ENCODE measurements at regions not wholly inside any gene's neighbourhood (a gene's known extent, or its start where the extent isn't known, plus 50 kb on each side); places are given as distances from the start of the nearest gene placed in this dataset.

DNA sequence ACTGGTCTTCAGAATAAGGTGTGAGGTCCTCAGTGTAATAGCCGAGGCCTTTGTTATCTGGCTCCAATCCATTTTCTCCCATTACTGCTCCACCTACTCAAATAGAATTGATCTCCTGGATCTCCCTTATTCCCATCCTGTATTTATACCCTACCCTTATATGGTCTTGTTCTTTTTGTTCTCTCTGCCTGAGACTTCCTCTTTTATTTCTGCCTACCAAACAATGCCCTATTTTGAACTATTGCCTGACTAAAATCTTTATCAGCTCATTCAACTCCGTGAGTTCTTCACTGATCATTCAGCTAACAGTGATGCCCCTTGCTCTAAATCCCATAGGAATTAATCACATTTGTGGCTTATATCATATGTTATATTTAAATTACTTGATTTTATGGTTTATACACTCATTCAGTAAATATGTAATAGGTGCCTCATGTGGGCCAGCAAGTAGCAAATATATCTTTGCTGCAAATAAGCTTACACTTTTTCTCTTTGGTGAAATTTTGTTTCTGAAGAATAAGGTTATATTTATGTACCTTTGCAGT, 417.5 kb upstream of the MEF2C start:
- no peak for DNase-seq (ENCODE audit: low spot score)

DNA sequence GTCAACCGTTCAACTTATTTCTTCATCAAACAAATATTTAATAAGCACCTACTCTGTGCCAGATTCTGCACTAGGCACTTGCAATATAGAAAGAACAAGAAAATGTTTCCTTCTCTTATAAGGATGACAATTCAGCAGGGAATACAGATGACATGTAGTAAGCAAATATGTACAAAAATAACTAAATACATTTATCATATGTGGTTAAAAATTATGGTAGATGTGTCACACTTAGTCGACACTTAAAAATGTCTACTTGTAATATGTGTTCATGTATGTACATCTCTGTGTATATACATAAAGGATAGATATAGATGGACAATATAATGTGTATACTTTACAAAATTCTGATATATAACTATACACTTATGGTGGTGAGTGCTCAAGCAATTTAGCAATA, 417.0 kb upstream of the MEF2C start:
- no peak for DNase-seq (ENCODE audit: low spot score)

DNA sequence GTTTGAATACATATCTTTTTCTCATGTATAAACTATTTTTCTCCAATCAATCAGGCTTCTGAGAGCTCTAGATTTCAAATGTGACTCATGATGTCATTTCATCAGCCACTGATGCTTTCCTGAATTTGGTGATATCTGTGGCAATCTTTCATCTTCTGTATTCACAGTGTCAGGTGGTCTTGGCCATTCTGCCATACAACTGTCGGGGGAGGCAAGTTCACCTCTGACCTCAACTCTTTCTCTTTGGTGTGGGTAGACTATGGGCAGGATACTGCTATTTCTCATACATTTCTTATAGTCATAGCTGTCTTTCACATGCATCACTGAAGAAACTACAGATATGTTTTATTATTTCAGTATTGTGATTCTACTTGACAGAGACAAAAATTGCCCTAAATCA, 414.1 kb upstream of the MEF2C start:
- no peak for DNase-seq (ENCODE audit: low spot score)

GRCh38 chr5:89293810-89294209, 410.8 kb upstream of the MEF2C start:
- DNase-seq (ENCODE audit: low spot score), result no peak

DNA sequence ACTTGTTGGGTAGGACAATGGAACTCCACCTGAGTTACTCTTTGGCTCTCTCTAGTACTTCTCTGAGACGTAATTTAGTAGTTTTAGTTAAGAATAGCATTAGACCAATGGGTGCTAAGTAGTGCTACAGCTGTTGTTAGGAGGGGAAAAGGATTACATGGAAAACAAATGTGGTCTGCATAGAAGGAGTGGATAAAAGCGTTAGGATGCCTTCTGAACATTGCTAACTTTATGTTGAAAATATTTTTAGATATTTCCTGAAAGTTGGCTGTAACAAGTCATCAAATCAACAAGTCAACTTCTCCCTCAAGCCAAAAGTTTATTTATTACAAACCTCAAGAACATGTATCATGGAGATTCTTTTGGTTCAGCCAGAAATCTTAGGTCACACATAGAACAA, 409.5 kb upstream of the MEF2C start:
- DNase-seq (ENCODE audit: low spot score), result no peak

DNA sequence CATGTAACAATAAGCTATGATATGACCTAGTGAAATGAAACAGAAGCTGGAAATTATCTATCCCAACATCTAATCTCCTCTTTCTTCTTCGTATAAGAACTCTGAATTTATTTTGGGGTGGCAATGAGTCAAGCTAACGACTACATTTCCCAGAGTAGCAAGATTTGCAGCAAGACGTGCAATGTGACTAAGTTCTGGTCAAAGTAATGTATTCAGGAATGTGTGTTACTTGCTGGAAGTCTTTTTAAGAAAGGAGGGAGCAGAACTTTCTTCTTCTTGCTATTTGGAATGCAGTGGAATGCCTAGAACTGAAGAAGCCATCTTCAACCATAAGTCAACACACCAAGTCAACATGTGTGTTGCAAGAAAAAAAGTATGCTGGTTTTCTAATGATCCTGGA, 406.6 kb upstream of the MEF2C start:
- DNase-seq (ENCODE audit: low spot score), result no peak

DNA sequence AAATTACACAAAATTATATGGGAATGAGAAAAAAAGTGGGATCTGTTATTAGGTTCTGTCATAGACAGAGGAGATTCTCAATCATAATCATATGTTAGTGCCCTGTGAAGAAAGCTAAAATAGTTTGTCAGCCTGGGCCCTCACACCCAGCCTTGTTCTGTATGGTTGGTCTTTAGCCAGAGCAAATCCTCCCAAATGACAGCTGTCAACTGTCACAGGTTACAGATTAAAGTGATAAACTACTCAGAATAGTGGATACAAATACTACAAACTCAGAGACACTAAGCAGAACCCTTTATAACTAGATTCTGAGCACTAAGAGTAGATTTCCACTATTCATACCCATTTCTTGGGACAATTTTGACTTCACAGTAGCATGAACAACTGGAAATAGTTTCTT, 405.0 kb upstream of the MEF2C start:
- DNase-seq (ENCODE audit: low spot score), result no peak

DNA sequence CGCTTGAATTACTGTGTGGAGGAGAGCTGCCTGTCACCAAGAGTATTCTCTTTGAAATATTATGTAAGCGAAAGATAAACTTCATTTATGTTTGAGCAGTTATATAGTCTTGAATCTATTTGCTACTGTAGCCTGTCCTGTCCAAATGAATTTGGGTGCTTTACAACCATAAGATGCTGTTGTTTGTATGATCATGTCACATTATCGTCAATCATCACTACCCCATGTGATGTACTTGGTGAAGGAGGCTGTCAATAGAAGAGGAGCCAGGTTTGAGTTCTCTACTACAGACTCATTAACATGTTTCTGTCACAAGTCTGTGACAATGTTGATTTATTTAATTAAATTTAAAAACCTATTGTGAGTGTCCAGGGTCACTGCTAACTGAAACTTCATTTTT, 403.3 kb upstream of the MEF2C start:
- no peak for DNase-seq (ENCODE audit: low spot score)

DNA sequence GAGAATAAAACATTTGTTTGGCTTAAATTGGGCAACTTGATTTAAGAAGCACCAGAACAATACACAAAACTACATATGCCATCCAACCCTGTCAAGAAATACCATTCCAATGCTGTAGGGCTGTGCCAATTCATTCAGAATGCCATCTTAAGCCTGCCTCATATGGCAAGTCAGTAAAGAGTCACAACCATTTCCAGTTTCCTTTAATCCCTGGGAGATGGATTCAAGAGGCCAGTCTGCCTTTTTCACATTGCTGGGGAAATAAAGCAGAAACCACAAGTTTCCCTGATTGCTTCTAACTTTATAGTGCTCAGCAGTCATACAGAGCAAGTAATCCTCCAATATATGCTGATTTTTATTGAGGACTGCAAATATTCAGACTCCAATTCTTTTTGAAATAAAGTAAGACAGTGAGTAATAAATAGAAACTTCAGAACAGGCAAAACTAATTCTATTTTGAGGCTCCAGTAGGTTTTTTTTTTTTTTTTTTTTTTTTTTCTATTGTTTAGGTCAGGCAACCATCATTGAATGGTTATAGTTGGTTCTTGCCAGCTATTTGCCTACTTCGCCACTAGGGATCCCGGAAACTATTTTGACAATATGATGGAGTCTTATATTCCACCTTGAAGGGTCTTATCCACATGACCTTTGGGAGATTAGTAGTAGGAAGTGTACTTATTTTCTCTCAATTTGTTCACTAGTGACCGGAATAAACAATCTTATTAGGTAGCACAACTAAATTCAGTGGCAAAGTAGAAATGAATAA, 400.9 kb upstream of the MEF2C start:
- no peak for DNase-seq (ENCODE audit: low spot score)

DNA sequence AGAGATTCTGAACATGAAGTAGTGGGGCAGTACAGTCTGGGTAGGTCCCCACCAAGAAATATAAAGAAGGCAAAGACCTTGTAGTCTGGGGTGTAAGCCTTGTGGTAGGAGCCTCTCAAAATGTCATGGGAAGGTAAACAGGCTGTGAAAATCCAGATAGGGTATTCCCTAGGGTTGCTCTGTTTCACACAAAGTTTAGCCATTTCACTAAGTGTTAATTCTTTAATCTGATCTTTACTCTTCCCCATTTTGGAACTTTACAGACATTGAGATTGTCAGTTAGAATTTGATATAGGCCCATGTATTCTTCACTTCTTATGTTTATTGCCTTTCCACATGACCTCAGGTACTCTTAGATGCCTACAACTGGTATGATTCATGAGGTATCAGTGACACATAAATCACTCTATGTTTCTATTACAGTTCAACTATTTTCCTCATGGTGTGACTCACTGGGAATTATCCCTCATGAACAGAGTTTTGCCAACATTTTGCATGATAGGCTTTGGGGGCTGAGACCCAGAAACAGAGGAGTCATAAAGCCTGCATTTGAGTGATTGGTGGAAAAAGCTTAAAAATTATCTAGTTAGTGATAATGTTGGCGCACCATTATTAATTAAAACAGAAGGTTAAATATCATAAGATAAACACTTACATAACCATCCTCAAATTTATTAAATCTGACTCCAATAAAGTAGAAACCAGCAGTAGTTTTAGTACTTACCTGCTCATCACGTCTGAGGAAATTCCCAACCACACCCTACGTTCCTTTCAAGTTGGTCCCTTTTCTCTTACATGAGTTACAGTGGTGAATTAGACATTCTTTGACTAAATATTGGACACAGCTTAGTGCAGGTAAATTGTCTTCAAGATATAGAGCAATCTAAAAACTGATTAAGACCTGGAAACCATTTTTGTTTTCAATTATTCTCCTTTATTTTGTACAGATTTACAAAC, 399.8 kb upstream of the MEF2C start:
- DNase-seq (ENCODE audit: low spot score), result no peak

DNA sequence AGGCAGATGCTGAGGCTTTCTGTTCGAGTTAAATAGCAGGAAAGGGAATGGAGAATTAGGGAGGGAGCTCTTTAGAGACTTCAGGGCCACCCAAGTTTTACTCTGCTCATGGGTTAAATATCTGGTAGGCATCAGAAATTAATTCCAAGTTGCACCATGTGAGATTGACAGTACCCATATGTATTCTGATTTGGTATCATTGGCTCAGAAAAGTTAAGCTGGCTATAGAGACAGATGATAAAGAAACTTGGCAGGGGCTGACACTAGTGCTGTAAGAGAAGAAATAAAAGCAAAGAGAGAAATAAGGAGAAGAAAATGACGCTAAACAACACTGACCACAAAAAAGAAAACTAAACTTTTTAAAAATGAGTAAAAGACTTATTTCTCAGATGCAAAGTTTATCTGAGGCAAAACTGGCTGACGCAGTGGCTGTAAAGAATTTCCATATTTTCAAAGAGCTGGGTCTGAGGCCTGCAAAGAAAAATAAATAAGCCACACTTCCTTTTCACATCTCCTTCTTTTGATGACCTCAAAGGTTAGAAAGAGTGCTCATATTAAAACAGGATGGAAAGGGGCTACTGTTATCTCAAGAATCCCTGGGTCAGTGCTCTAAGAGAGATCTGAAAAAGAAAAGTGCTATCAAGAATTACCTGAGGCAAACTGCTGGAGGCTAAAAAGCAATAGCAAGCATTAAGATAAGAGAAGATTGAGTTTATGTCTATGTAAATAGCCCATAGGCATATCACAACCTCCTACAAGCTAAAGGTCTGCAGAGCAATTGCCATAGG, 399.0 kb upstream of the MEF2C start:
- no peak for DNase-seq (ENCODE audit: low spot score)

DNA sequence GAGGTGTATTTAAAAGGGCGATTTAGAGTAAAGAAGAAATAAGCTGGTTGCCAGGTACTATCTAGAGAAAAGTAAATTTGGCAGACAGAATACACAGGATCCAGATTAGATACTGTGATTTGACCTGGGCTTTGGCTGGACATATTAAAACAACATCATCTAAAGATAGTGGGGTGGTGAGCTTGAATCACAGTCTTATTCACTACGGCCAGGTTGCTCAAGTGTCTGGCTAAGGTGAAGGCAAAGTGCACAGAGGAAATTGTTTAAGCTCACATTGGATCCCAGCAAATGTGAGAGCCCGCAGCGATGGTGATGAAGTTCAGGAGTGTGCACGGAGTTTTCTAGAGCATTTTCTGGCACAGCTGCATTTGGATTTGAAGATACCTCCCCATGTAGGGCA, 398.2 kb upstream of the MEF2C start:
- DNase-seq (ENCODE audit: low spot score), result no peak

- peak; percentile 17 for DNase-seq (ENCODE audit: low spot score)
Observed at GRCh38 chr5:89280103-89281037, 397.4 kb upstream of the MEF2C start.

- no peak for DNase-seq (ENCODE audit: low spot score)
Observed at GRCh38 chr5:89279391-89280036, 396.5 kb upstream of the MEF2C start.

DNA sequence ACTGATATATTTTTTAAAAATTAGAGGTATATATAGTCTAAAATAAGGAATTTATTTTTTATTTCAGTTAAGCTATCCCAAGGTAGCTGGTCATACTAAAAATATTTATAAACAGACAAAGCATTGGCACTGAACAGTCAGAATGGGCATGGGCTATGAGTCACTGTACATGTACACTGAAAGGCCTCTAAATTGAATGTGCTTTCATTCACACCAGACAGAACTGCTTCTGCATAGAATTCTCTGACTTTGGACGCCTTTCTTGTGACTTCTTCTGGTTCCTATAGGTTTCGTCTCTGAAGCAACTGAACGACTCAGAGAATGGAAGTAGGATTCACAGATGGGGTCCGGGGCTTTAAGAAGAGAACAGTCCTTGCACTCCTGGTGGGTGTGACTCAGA, 394.8 kb upstream of the MEF2C start:
- no peak for DNase-seq (ENCODE audit: low spot score)

- no peak for DNase-seq (ENCODE audit: low spot score)
Observed at GRCh38 chr5:89276566-89277305, 393.8 kb upstream of the MEF2C start.

GRCh38 chr5:89275066-89275855, 392.3 kb upstream of the MEF2C start:
- DNase-seq (ENCODE audit: low spot score), result no peak

DNA sequence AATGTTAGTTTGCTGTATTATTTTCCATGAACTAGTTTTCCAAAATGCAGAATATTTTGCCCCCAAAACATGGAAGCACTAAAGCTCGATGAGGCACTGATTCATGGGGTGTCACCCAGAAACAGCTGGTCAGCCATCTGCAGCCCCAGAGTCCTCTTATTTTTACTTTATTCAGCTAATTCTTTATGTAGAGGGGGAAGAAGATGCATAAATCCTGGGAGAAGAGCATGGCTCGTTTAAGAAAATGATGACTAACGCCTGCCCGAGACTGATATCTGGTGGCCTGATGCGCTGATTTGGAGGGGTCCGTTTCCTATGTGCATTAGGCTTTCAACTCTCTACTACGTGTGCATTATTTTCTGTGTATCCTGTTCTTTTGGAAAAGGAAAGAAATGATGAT, 390.3 kb upstream of the MEF2C start:
- no peak for DNase-seq (ENCODE audit: low spot score)

DNA sequence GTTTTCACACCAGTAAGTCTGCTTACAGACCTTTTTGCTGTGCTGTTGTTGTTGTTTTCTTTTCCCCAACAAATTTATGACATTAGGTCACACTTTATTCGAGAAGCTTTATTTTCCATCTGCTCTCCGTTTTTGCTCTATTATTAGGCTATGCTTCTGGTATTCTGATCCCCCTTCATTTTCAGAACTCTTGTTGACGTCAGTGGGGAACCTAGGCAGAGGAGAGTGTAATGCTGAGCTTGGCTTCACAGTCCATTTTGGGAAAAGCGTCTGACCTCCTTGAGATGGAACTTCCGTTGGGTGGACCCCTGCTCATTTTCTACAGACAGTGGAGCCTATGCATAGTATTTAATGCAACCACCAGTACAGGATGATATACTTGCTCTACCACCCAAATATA, 387.9 kb upstream of the MEF2C start:
- DNase-seq (ENCODE audit: low spot score), result no peak

Data from D341Med (cell line).